OCI-LY7 (cell line): ENCODE measurements at regions not wholly inside any gene's neighbourhood (a gene's known extent, or its start where the extent isn't known, plus 50 kb on each side); places are given as distances from the start of the nearest gene placed in this dataset.

ENCODE experiments used
- BruUV-seq: library from RNA; stranded (reverse); fragments of 400-500 nt; replicated peaks from 2 replicates; lab custom pipeline; 2021; lab: Mats Ljungman, UMichigan
- CTCF ChIA-PET: fragments of 300-600 bp; sonication (Branson Sonifier 250); formaldehyde crosslinking; loops from one replicate; lab custom pipeline; 2022; ENCODE audit warnings: antibody characterized with exemption; ENCODE audit not compliant: unreplicated experiment; lab: Charles Lee
- POLR2A ChIA-PET: fragments of 300-600 bp; sonication (Branson Sonifier 250); formaldehyde crosslinking; loops from one replicate; lab custom pipeline; 2022; ENCODE audit warnings: antibody characterized with exemption; lab: Charles Lee
- DNase-seq: peaks from one replicate; pipeline ENCODE4 v3.0.0-alpha.2; 2015; ENCODE audit warnings: low spot score
- H2AFZ ChIP-seq: fragments of 200-600 bp; sonication (generic), shearing (Covaris generic); 2 replicates; pipeline ENCODE4 v1.6.1; 2014; ENCODE audit warnings: mild to moderate bottlenecking, antibody characterized with exemption, low read length, moderate library complexity
- H3K27ac ChIP-seq: fragments of 200-600 bp; sonication (generic); 2 replicates; pipeline ENCODE4 v1.5.1; 2014; ENCODE audit warnings: mixed run types, low read depth, mild to moderate bottlenecking, moderate library complexity, low read length, inconsistent platforms; ENCODE audit not compliant: poor library complexity, severe bottlenecking
- H3K36me3 ChIP-seq: fragments of 200-600 bp; sonication (generic); 2 replicates; pipeline ENCODE4 v1.6.1; 2014; ENCODE audit warnings: mild to moderate bottlenecking, antibody characterized with exemption, low read length, moderate library complexity, mixed read lengths; ENCODE audit not compliant: insufficient read depth
- H3K4me1 ChIP-seq: fragments of 200-600 bp; sonication (generic); 2 replicates; pipeline ENCODE4 v1.5.1; 2014; ENCODE audit warnings: mild to moderate bottlenecking, low read length; ENCODE audit not compliant: insufficient read depth, poor library complexity, severe bottlenecking
- H3K4me2 ChIP-seq: fragments of 200-600 bp; sonication (generic); 2 replicates; pipeline ENCODE4 v1.6.1; 2014; ENCODE audit warnings: mild to moderate bottlenecking, low read length
- H3K4me3 ChIP-seq: fragments of 200-600 bp; sonication (generic); 2 replicates; pipeline ENCODE4 v1.5.1; 2014; ENCODE audit warnings: mild to moderate bottlenecking, low read depth, low read length; ENCODE audit not compliant: poor library complexity, severe bottlenecking
- H3K79me2 ChIP-seq: fragments of 200-600 bp; sonication (generic); 2 replicates; pipeline ENCODE4 v1.6.1; 2016; ENCODE audit warnings: low read depth, mild to moderate bottlenecking, low read length, moderate library complexity, mixed read lengths; ENCODE audit not compliant: insufficient read depth
- H3K9me2 ChIP-seq: fragments of 200-600 bp; sonication (generic); 2 replicates; pipeline ENCODE4 v1.6.1; 2016; ENCODE audit warnings: mild to moderate bottlenecking, low read length, mixed read lengths; ENCODE audit not compliant: insufficient read depth
- H3K9me3 ChIP-seq: fragments of 200-600 bp; sonication (generic); 2 replicates; pipeline ENCODE4 v1.6.1; 2014; ENCODE audit warnings: mild to moderate bottlenecking, mixed run types, low read length, mixed read lengths
- H4K20me1 ChIP-seq: fragments of 200-600 bp; sonication (generic); 2 replicates; pipeline ENCODE4 v1.6.1; 2014; ENCODE audit warnings: mild to moderate bottlenecking, antibody characterized with exemption, low read length, moderate library complexity, mixed read lengths; ENCODE audit not compliant: insufficient read depth
- EZH2phosphoT487 ChIP-seq: fragments of 200-600 bp; sonication (generic); IDR thresholded peaks from 2 replicates; pipeline ENCODE4 v1.6.1; 2018; ENCODE audit warnings: low read depth, borderline replicate concordance, mild to moderate bottlenecking, mixed run types, antibody characterized with exemption, low read length, moderate library complexity, mixed read lengths
- intact Hi-C: fragments of 100-400 bp; cut with micrococcal nuclease; formaldehyde crosslinking; loops from one replicate; pipeline ENCODE4 v1.10.0; 2022; ENCODE audit not compliant: unreplicated experiment
- TF ChIP-seq, protein P1 (sequence below): fragments of 200-600 bp; sonication (generic); conservative IDR thresholded peaks from 2 replicates; pipeline ENCODE4 v1.5.1; 2014; ENCODE audit warnings: mild to moderate bottlenecking, antibody characterized with exemption, low read length, moderate library complexity, mixed read lengths

DNA sequence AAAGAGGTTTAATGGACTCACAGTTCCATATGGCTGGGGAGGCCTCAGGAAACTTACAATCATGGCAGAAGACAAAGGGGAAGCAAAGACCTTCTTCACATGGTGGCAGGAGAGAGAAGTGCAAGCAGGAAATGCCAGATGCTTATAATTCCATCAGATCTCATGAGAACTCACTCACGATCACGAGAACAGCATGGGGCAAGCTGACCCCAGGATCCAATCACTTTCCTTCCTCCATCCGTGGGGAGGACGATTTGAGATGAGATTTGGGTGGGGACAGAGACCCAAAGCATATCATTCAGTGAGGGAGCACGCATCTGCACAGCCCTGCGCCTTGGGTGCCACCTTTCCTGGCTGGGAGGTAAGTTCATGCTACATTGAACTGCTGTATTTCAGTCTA, 234.1 kb upstream of the ATP10A start:
- H3K79me2 ChIP-seq: no peaks in the 10 kb centered on the region
- POLR2A ChIA-PET: interaction anchor here (0.7 kb wide), 1 partner anchor 11 kb away, joined by 4 read pairs; no protein-coding TSS in a partner anchor
- TF ChIP-seq EZH2phosphoT487: no peak
- TF ChIP-seq, protein P1, sequence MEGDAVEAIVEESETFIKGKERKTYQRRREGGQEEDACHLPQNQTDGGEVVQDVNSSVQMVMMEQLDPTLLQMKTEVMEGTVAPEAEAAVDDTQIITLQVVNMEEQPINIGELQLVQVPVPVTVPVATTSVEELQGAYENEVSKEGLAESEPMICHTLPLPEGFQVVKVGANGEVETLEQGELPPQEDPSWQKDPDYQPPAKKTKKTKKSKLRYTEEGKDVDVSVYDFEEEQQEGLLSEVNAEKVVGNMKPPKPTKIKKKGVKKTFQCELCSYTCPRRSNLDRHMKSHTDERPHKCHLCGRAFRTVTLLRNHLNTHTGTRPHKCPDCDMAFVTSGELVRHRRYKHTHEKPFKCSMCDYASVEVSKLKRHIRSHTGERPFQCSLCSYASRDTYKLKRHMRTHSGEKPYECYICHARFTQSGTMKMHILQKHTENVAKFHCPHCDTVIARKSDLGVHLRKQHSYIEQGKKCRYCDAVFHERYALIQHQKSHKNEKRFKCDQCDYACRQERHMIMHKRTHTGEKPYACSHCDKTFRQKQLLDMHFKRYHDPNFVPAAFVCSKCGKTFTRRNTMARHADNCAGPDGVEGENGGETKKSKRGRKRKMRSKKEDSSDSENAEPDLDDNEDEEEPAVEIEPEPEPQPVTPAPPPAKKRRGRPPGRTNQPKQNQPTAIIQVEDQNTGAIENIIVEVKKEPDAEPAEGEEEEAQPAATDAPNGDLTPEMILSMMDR: no peak
- CTCF ChIA-PET: no interaction called here
- H3K4me2 ChIP-seq: no peak overlapping the region
- no peaks in the 10 kb centered on the region for H3K4me1 ChIP-seq
- DNase-seq: no peak
- no peaks in the 10 kb centered on the region for H4K20me1 ChIP-seq
- no peaks in the 10 kb centered on the region for H3K9me3 ChIP-seq
- H3K36me3 ChIP-seq: no peaks in the 10 kb centered on the region
- no peaks in the 10 kb centered on the region for H3K9me2 ChIP-seq
- intact Hi-C loops: no loop called here
- H2AFZ ChIP-seq: no peak overlapping the region
- H3K4me3 ChIP-seq: no peak overlapping the region
- H3K27ac ChIP-seq: no peak overlapping the region
- no TSS peak for BruUV-seq

DNA sequence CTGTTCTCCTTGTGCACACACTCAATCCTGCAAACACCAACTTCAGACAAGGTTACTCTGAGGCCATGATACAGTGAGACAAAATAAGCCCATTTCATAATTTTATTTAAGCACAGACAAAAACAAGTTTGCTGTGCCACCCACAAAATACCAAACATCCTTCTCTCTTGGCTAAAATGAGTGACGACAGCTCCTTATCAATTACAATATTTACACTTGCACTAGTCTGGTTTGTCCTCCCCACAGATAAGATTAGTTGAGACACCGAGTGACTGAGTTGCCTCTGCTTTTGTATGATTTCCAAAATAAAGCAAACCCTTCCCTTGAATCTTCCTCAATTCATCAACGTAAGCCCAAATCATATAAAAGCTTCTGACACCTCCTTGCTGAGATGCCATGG, 233.5 kb upstream of the ATP10A start:
- Histone ChIP-seq H3K4me1 (no peaks in the 10 kb centered on the region), H3K36me3 (no peaks in the 10 kb centered on the region), H2AFZ (no peak overlapping the region), H3K4me3 (no peak overlapping the region), H3K79me2 (no peaks in the 10 kb centered on the region), H4K20me1 (no peaks in the 10 kb centered on the region), H3K27ac (no peak overlapping the region), H3K9me3 (no peaks in the 10 kb centered on the region), H3K4me2 (no peak overlapping the region), H3K9me2 (no peaks in the 10 kb centered on the region)
- ChIA-PET CTCF (no interaction called here), POLR2A (interaction anchor here (0.6 to 0.8 kb wide), 2 partner anchors 18 to 47 kb away, joined by 3 read pairs; no protein-coding TSS in a partner anchor)
- TF ChIP-seq, protein P1: no peak
- TF ChIP-seq EZH2phosphoT487: no peak
- no TSS peak for BruUV-seq
- no peak for DNase-seq
- intact Hi-C loops: no loop called here

DNA sequence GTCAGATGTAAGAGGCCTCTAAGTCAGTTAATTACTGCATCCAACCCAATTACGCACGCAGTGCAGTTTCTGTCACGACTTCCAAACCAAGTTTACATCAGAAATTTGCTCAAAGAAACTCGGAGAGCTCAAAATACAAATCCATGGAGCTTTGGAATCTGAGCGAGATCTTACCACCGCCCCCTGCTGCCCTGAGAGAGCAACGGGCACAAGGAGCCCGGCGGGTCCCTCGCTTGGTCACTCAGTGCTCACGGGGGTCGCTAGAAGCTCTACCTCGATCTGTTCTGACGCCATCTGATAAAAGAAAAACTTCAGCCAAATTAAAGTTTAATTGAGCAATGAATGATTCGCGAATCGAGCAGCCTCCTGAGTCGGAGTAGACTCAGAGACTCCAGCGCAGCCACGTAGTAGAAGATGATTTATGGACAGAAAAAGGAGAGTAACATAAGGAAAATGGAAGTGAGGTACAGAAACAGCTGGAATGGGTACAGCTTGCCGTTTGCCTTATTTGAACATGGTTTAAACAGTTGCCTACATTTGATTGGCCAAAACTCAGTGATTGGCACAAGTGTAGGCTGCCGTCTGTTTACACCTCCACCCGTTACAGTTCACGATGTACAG, 232.7 kb upstream of the ATP10A start:
- no TSS peak for BruUV-seq
- DNase-seq: no peak
- no peaks in the 10 kb centered on the region for H3K9me3 ChIP-seq
- H3K9me2 ChIP-seq: no peaks in the 10 kb centered on the region
- ChIA-PET CTCF (no interaction called here), POLR2A (interaction anchor here (0.6 to 0.9 kb wide), 3 partner anchors 19 to 46 kb away, joined by 3 read pairs; no protein-coding TSS in a partner anchor)
- no peak for TF ChIP-seq EZH2phosphoT487
- TF ChIP-seq, protein P1: no peak
- no peaks in the 10 kb centered on the region for H4K20me1 ChIP-seq
- no peak overlapping the region for H3K4me2 ChIP-seq
- H3K36me3 ChIP-seq: no peaks in the 10 kb centered on the region
- intact Hi-C loops: no loop called here
- H3K4me3 ChIP-seq: no peak overlapping the region
- H2AFZ ChIP-seq: no peak overlapping the region
- no peaks in the 10 kb centered on the region for H3K79me2 ChIP-seq
- H3K27ac ChIP-seq: no peak overlapping the region
- H3K4me1 ChIP-seq: no peaks in the 10 kb centered on the region
